ENCODE measurements at regions not wholly inside any gene's neighbourhood (a gene's known extent, or its start where the extent isn't known, plus 50 kb on each side); places are given as distances from the start of the nearest gene placed in this dataset.

- no peak overlapping the region for H3K4me3 ChIP-seq (ENCODE audit: low read depth, low read length)
- no peak for TF ChIP-seq CTCF (IDR thresholded peaks at IDR 0.05; ENCODE audit: low read depth, low read length)
- H3K27me3 ChIP-seq = no peaks in the 10 kb centered on the region
- DNase-seq = no peak
- no peaks in the 10 kb centered on the region for H3K36me3 ChIP-seq
- H3K4me1 ChIP-seq = no peaks in the 10 kb centered on the region
- no peaks in the 10 kb centered on the region for H3K9me3 ChIP-seq
These were observed 312.1 kb upstream of the TGFBR2 start for GRCh38 chr3:30294241-30294667.

- Histone ChIP-seq H3K36me3 (no peaks in the 10 kb centered on the region), H3K4me1 (no peaks in the 10 kb centered on the region), H3K27me3 (no peaks in the 10 kb centered on the region), H3K9me3 (no peaks in the 10 kb centered on the region), H3K4me3 (ENCODE audit: low read depth, low read length) (no peak overlapping the region)
- TF ChIP-seq CTCF (IDR thresholded peaks at IDR 0.05; ENCODE audit: low read depth, low read length) = no peak
- no peak for DNase-seq
These were observed 309.3 kb upstream of the TGFBR2 start for GRCh38 chr3:30297112-30297511.

- no peak for DNase-seq
- TF ChIP-seq CTCF (IDR thresholded peaks at IDR 0.05; ENCODE audit: low read depth, low read length) = no peak
- no peak overlapping the region for H3K4me3 ChIP-seq (ENCODE audit: low read depth, low read length)
- H3K27me3 ChIP-seq = no peaks in the 10 kb centered on the region
- no peaks in the 10 kb centered on the region for H3K36me3 ChIP-seq
- no peaks in the 10 kb centered on the region for H3K4me1 ChIP-seq
- no peaks in the 10 kb centered on the region for H3K9me3 ChIP-seq
These were observed 306.6 kb upstream of the TGFBR2 start for GRCh38 chr3:30299674-30300385.

- Histone ChIP-seq H3K4me3 (ENCODE audit: low read depth, low read length) (no peak overlapping the region), H3K27me3 (no peaks in the 10 kb centered on the region), H3K36me3 (no peaks in the 10 kb centered on the region), H3K4me1 (no peaks in the 10 kb centered on the region), H3K9me3 (no peaks in the 10 kb centered on the region)
- DNase-seq = no peak
- no peak for TF ChIP-seq CTCF (IDR thresholded peaks at IDR 0.05; ENCODE audit: low read depth, low read length)
These were observed 305.6 kb upstream of the TGFBR2 start for GRCh38 chr3:30300809-30301208.

- no peak for TF ChIP-seq CTCF (IDR thresholded peaks at IDR 0.05; ENCODE audit: low read depth, low read length)
- no peaks in the 10 kb centered on the region for H3K4me1 ChIP-seq
- no peaks in the 10 kb centered on the region for H3K27me3 ChIP-seq
- no peaks in the 10 kb centered on the region for H3K9me3 ChIP-seq
- H3K4me3 ChIP-seq (ENCODE audit: low read depth, low read length) = no peak overlapping the region
- no peak for DNase-seq
- no peaks in the 10 kb centered on the region for H3K36me3 ChIP-seq
These were observed 304.4 kb upstream of the TGFBR2 start for GRCh38 chr3:30302027-30302426.

GRCh38 chr3:30303770-30304169 is 302.6 kb upstream of the TGFBR2 start:
- no peaks in the 10 kb centered on the region for H3K36me3 ChIP-seq
- H3K4me3 ChIP-seq (ENCODE audit: low read depth, low read length) = no peak overlapping the region
- no peak for TF ChIP-seq CTCF (IDR thresholded peaks at IDR 0.05; ENCODE audit: low read depth, low read length)
- no peaks in the 10 kb centered on the region for H3K4me1 ChIP-seq
- H3K9me3 ChIP-seq = no peaks in the 10 kb centered on the region
- no peak for DNase-seq
- no peaks in the 10 kb centered on the region for H3K27me3 ChIP-seq
